SK-N-SH (cell line): ENCODE measurements at regions not wholly inside any gene's neighbourhood (a gene's known extent, or its start where the extent isn't known, plus 50 kb on each side); places are given as distances from the start of the nearest gene placed in this dataset.

Experiments used
- POLR2AphosphoS5 ChIP-seq: IDR thresholded peaks from 2 replicates; pipeline ENCODE4 v1.6.1; 2012; ENCODE audit warnings: low read depth, low read length
- TF ChIP-seq, protein P1 (sequence below): fragments of 200-600 bp; sonication (generic); IDR thresholded peaks from 2 replicates; pipeline ENCODE4 v1.6.1; 2017; ENCODE audit warnings: antibody characterized with exemption, mild to moderate bottlenecking, moderate library complexity

DNA sequence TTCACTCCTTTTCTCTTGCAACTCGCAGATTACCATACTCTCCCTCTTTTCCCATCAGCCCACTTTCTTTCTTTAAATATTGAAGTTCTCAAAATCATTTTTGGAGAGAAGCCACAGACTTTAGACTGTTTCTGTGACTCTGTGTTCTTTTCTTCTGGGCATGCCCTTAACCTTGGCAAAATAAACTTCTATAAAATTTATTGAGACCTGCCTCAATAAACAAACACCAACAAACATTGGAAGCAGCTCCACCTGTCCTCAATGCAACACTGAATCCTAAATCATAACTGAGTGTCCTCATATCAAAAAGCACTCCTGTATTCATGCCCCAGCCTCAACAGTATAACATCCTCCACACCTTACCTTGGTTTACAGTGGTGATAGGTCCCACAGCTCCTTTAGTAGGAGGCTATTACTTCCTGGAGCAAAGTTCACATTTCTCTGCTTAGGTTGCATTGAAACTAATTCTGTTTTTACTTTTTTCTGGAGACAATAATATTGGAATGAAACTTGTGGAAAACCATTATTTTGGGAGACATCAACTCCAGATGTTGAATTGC lies 320.0 kb upstream of the LRRC4C start:
- no peak for TF ChIP-seq POLR2AphosphoS5
- TF ChIP-seq, protein P1, sequence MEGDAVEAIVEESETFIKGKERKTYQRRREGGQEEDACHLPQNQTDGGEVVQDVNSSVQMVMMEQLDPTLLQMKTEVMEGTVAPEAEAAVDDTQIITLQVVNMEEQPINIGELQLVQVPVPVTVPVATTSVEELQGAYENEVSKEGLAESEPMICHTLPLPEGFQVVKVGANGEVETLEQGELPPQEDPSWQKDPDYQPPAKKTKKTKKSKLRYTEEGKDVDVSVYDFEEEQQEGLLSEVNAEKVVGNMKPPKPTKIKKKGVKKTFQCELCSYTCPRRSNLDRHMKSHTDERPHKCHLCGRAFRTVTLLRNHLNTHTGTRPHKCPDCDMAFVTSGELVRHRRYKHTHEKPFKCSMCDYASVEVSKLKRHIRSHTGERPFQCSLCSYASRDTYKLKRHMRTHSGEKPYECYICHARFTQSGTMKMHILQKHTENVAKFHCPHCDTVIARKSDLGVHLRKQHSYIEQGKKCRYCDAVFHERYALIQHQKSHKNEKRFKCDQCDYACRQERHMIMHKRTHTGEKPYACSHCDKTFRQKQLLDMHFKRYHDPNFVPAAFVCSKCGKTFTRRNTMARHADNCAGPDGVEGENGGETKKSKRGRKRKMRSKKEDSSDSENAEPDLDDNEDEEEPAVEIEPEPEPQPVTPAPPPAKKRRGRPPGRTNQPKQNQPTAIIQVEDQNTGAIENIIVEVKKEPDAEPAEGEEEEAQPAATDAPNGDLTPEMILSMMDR: no peak
